H54 (cell line): ENCODE measurements at regions not wholly inside any gene's neighbourhood (a gene's known extent, or its start where the extent isn't known, plus 50 kb on each side); places are given as distances from the start of the nearest gene placed in this dataset.

Source experiments
- DNase-seq: peaks from one replicate; pipeline ENCODE4 v3.0.0; 2011; ENCODE audit warnings: low spot score, mixed read lengths; ENCODE audit not compliant: insufficient read length
- FAIRE-seq: peaks from 3 replicates; lab custom pipeline; 2011; peaks lifted over from hg19 to GRCh38; lab: Jason Lieb, UNC
- POLR2A ChIP-seq: IDR thresholded peaks from 2 replicates; pipeline ENCODE4 v1.6.1; 2011; ENCODE audit warnings: low read depth, mild to moderate bottlenecking, low read length

GRCh38 chr2:216918088-216918680, 58.3 kb upstream of the TNP1 start:
- DNase-seq = peak; percentile 19
- TF ChIP-seq POLR2A = no peak
- FAIRE-seq = no peak

GRCh38 chr2:216916956-216917650, 57.2 kb upstream of the TNP1 start:
- no peak for TF ChIP-seq POLR2A
- no peak for FAIRE-seq
- no peak for DNase-seq

GRCh38 chr2:216915557-216916150, 55.8 kb upstream of the TNP1 start:
- DNase-seq = no peak
- FAIRE-seq = no peak
- TF ChIP-seq POLR2A = no peak

- no peak for FAIRE-seq
- DNase-seq = no peak
- no peak for TF ChIP-seq POLR2A
Observed at GRCh38 chr2:216914491-216914890, 54.6 kb upstream of the TNP1 start.

- DNase-seq (no peak), FAIRE-seq (no peak)
- TF ChIP-seq POLR2A = no peak
Observed at GRCh38 chr2:216911886-216912285, 52.0 kb upstream of the TNP1 start.

GRCh38 chr2:216911008-216911407, 51.1 kb upstream of the TNP1 start:
- FAIRE-seq (no peak), DNase-seq (no peak)
- no peak for TF ChIP-seq POLR2A

GRCh38 chr2:216909541-216910210, 49.8 kb upstream of the TNP1 start:
- DNase-seq = no peak
- FAIRE-seq = no peak
- no peak for TF ChIP-seq POLR2A
